Lower lobe of right lung (tissue), 2 donors: ENCODE measurements at regions not wholly inside any gene's neighbourhood (a gene's known extent, or its start where the extent isn't known, plus 50 kb on each side); places are given as distances from the start of the nearest gene placed in this dataset.
"Not testable (repeated sequence)": the region's sequence is repeated elsewhere in the genome, so short reads cannot be mapped to it uniquely, and the experiment has no call there.

Source experiments
- ATAC-seq, 2 donors: fragments of 200-7000 bp; cut with Tn5 transposase; one replicate each; pipeline ENCODE4 v1.9.1; 2020 to 2022; ENCODE audit warnings: mild to moderate bottlenecking in 2 of 2, moderate library complexity in 2 of 2
- DNase-seq: peaks from one replicate; pipeline ENCODE4 v3.0.0-alpha.2; 2020
- H3K27ac ChIP-seq: fragments of 200-600 bp; one replicate; pipeline ENCODE4 v1.8.0; 2022
- H3K27me3 ChIP-seq: fragments of 200-600 bp; one replicate; pipeline ENCODE4 v1.8.0; 2022; ENCODE audit warnings: low read depth
- H3K36me3 ChIP-seq: fragments of 200-600 bp; one replicate; pipeline ENCODE4 v1.8.0; 2022; ENCODE audit warnings: mild to moderate bottlenecking
- H3K4me1 ChIP-seq: fragments of 200-600 bp; one replicate; pipeline ENCODE4 v1.8.0; 2022
- H3K4me3 ChIP-seq: fragments of 200-600 bp; one replicate; pipeline ENCODE4 v1.8.0; 2022; ENCODE audit warnings: mild to moderate bottlenecking
- H3K9me3 ChIP-seq: fragments of 200-600 bp; one replicate; pipeline ENCODE4 v1.8.0; 2022
- CTCF ChIP-seq: fragments of 200-600 bp; IDR thresholded peaks from one replicate; pipeline ENCODE4 v1.8.0; 2022; ENCODE audit warnings: antibody characterized with exemption, mild to moderate bottlenecking
- intact Hi-C: fragments of 100-400 bp; cut with DNase I; formaldehyde crosslinking; loops from one replicate; pipeline ENCODE4 v1.11.0; 2022
- donor health status: DM: no; HTN: yes; CAD: no; lungs with severe emphysema.

GRCh38 chr7:91618776-91619765, 261.4 kb downstream of the MTERF1 start:
- intact Hi-C loops, result no loop called here
- ATAC-seq, result no peak
- no peak for TF ChIP-seq CTCF
- Histone ChIP-seq H3K4me3 (no peak overlapping the region), H3K36me3 (no peaks in the 10 kb centered on the region), H3K27me3 (no peaks in the 10 kb centered on the region), H3K4me1 (no peaks in the 10 kb centered on the region), H3K27ac (no peak overlapping the region), H3K9me3 (no peaks in the 10 kb centered on the region)
- no peak for DNase-seq

DNA sequence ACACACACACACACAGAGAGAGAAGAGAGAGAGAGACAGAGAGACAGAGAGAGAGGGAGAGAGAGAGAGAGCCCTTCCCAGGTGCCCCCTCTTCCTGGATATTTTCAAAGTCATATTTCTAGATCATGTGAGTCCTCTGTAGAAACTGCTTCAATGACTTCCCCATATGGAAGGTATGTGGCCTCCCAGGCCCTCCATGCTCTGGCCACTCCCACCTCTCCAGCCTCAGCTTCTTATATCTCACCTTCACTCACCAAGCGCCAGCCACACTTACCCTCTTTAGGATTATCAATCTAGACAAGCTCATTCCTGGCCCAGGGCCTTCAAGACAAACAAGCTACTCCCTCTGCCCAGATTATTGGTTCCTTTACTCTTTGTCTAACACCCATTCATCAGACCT, 259.7 kb downstream of the MTERF1 start:
- H3K4me1 ChIP-seq, result no peaks in the 10 kb centered on the region
- no peaks in the 10 kb centered on the region for H3K9me3 ChIP-seq
- no peak for TF ChIP-seq CTCF
- intact Hi-C loops, result no loop called here
- no peaks in the 10 kb centered on the region for H3K27me3 ChIP-seq
- no peak overlapping the region for H3K27ac ChIP-seq
- no peaks in the 10 kb centered on the region for H3K36me3 ChIP-seq
- H3K4me3 ChIP-seq, result no peak overlapping the region
- no peak for DNase-seq
- no peak for ATAC-seq

DNA sequence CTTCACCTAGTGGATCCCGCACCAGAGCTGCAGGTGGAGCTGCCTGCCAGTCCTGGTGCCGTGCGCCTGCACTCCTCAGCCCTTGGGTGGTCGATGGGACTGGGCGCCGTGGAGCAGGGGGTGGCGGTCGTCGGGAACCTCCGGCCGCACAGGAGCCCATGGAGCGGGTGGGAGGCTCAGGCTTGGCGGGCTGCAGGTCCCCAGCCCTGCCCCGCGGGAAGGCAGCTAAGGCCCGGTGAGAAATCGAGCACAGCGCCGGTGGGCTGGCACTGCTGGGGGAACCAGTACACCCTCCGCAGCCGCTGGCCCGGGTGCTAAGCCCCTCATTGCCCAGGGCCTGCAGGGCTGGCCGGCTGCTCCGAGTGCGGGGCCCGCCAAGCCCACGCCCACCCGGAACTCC, 253.2 kb downstream of the MTERF1 start:
- H3K4me1 ChIP-seq, ATAC-seq, H3K27me3 ChIP-seq, DNase-seq, H3K9me3 ChIP-seq, intact Hi-C loops, H3K36me3 ChIP-seq, H3K27ac ChIP-seq, H3K4me3 ChIP-seq: not testable (repeated sequence)

DNA sequence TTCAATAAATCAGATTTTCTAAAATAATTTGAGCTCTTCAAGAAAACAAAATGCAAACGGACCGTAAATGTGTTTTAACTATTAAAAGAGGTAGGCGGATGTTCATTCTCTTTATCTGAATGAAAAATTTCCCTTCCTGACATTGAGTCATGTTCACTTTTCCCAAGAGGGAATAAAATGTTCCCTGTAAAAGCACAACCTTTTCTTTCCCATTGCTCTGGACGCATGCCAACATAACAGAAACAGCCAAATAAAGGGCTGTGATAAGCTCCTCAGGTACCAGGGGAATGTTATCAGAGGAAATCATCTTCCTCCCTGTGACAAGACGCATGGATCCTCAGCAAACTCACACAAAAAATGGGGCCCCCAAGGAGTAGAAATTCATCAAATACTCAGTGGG, 251.8 kb downstream of the MTERF1 start:
- ATAC-seq, result no peak
- H3K4me3 ChIP-seq, result no peak overlapping the region
- no peaks in the 10 kb centered on the region for H3K4me1 ChIP-seq
- no peaks in the 10 kb centered on the region for H3K36me3 ChIP-seq
- H3K27me3 ChIP-seq, result no peaks in the 10 kb centered on the region
- no peak for TF ChIP-seq CTCF
- no peaks in the 10 kb centered on the region for H3K9me3 ChIP-seq
- H3K27ac ChIP-seq, result no peak overlapping the region
- intact Hi-C loops, result no loop called here
- DNase-seq, result no peak

DNA sequence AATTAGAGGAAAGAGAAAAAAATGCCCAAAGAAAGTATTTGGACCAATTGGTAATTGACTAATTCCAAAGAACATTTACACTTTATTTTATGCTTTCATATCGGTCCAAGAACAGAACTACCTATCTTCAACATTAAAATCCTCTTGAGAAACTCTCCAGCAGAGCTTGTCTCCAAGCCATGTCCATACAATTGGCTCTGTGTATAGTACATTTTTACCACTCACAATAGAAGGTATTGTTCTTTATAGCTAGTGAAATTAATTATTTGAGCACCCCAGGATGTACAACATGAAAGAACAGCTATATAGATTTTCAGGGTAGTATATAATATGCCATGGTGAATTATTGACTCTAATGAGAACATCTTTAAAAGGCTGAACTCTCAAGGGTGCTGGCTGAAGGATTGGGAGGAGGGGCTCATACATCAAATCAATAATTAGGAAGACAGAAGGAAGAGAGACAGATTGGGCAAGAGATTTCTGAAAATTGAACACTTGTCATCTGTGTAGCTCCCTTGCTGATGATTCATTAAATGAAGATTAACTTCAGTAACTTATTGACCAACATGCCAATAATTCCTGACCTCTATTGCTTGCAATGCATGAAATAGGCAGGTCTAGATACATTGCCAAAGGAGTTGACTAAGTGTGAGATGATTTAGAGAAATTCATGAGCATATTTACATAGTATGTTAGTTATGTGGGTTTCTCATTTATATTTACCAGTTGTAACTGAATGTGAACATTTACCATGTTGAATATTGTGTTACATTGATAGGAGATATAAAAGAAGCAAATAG, 249.7 kb downstream of the MTERF1 start:
- intact Hi-C loops, result no loop called here
- Histone ChIP-seq H3K27ac (no peak overlapping the region), H3K36me3 (no peaks in the 10 kb centered on the region), H3K4me1 (no peaks in the 10 kb centered on the region), H3K27me3 (no peaks in the 10 kb centered on the region), H3K4me3 (no peak overlapping the region), H3K9me3 (no peaks in the 10 kb centered on the region)
- no peak for DNase-seq
- no peak for ATAC-seq
- no peak for TF ChIP-seq CTCF
